Loucy (cell line): ENCODE measurements at regions not wholly inside any gene's neighbourhood (a gene's known extent, or its start where the extent isn't known, plus 50 kb on each side); places are given as distances from the start of the nearest gene placed in this dataset.

Source experiments
- EZH2phosphoT487 ChIP-seq: fragments of 200-600 bp; IDR thresholded peaks from 2 replicates; pipeline ENCODE4 v1.6.1; 2018; ENCODE audit warnings: antibody characterized with exemption, mild to moderate bottlenecking, moderate library complexity, borderline replicate concordance
- TF ChIP-seq, protein P1 (sequence below): fragments of 200-600 bp; sonication (generic); conservative IDR thresholded peaks from 2 replicates; pipeline ENCODE4 v1.5.1; 2014; ENCODE audit warnings: mild to moderate bottlenecking, antibody characterized with exemption, low read length

GRCh38 chr7:125436220-125436619 lies 506.6 kb upstream of the POT1 start:
- TF ChIP-seq, protein P1, sequence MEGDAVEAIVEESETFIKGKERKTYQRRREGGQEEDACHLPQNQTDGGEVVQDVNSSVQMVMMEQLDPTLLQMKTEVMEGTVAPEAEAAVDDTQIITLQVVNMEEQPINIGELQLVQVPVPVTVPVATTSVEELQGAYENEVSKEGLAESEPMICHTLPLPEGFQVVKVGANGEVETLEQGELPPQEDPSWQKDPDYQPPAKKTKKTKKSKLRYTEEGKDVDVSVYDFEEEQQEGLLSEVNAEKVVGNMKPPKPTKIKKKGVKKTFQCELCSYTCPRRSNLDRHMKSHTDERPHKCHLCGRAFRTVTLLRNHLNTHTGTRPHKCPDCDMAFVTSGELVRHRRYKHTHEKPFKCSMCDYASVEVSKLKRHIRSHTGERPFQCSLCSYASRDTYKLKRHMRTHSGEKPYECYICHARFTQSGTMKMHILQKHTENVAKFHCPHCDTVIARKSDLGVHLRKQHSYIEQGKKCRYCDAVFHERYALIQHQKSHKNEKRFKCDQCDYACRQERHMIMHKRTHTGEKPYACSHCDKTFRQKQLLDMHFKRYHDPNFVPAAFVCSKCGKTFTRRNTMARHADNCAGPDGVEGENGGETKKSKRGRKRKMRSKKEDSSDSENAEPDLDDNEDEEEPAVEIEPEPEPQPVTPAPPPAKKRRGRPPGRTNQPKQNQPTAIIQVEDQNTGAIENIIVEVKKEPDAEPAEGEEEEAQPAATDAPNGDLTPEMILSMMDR, result no peak
- TF ChIP-seq EZH2phosphoT487, result no peak
